Tibial artery (tissue), 4 donors: ENCODE measurements at regions not wholly inside any gene's neighbourhood (a gene's known extent, or its start where the extent isn't known, plus 50 kb on each side); places are given as distances from the start of the nearest gene placed in this dataset.

Source experiments
- DNase-seq, 2 donors: peaks; one replicate each; pipeline ENCODE4 v3.0.0-alpha.2; 2019
- H3K27ac ChIP-seq, 2 donors: fragments of 200-600 bp; sonication (generic) in 1 of 2; 1 replicate in 1 of 2; 2 replicates in 1 of 2; pipeline ENCODE4 v1.5.1; 2018 to 2019; ENCODE audit warnings: mild to moderate bottlenecking in 1 of 2
- H3K27me3 ChIP-seq, 2 donors: fragments of 200-600 bp; sonication (generic) in 1 of 2; one replicate each; pipeline versions ENCODE4 v1.5.1 to v1.6.0; 2016 to 2019
- H3K36me3 ChIP-seq, 3 donors: fragments of 200-600 bp; sonication (generic) in 2 of 3; one replicate each; pipeline ENCODE4 v1.5.1; 2016 to 2019; ENCODE audit warnings: mild to moderate bottlenecking in 2 of 3
- H3K4me1 ChIP-seq, 4 donors: fragments of 200-600 bp; sonication (generic) in 2 of 4; 1 replicate in 3 of 4; 2 replicates in 1 of 4; pipeline ENCODE4 v1.5.1; 2016 to 2019
- H3K4me3 ChIP-seq, 2 donors: fragments of 200-600 bp; sonication (generic) in 1 of 2; 1 replicate in 1 of 2; 2 replicates in 1 of 2; pipeline ENCODE4 v1.5.1; 2018 to 2019; ENCODE audit warnings: mild to moderate bottlenecking in 2 of 2
- H3K9me3 ChIP-seq, 3 donors: fragments of 200-600 bp; sonication (generic) in 1 of 3; one replicate each; pipeline ENCODE4 v1.5.1; 2016 to 2019
- CTCF ChIP-seq, 2 experiments: fragments of 200-600 bp in 1 of 2; fragments of 450-650 bp in 1 of 2; IDR thresholded peaks; one replicate each; pipeline ENCODE4 v1.5.1; 2017 to 2019; ENCODE audit warnings: antibody characterized with exemption in 2 of 2, mild to moderate bottlenecking in 1 of 2, moderate library complexity in 1 of 2
- intact Hi-C: fragments of 100-400 bp; cut with DNase I; formaldehyde crosslinking; loops from one replicate; pipeline ENCODE4 v1.15.0; 2023; ENCODE audit warnings: low total_unique reads

- no peak for TF ChIP-seq CTCF (IDR thresholded peaks at IDR 0.05)
- DNase-seq = peak in 1 of 2 donors; percentile 36
- Histone ChIP-seq H3K36me3 (no peaks in the 10 kb centered on the region), H3K4me1 (peaks cover 0 to 19% (median 14%) of the 10 kb centered on the region in 4 donors), H3K27me3 (no peaks in the 10 kb centered on the region), H3K9me3 (no peaks in the 10 kb centered on the region), H3K4me3 (no peak overlapping the region), H3K27ac (no peak overlapping the region)
- intact Hi-C loops = no loop called here
Measured at GRCh38 chr20:50455656-50456451, 54.3 kb upstream of the PTPN1 start.

GRCh38 chr20:50456452-50457324 lies 53.5 kb upstream of the PTPN1 start:
- no peak for TF ChIP-seq CTCF (IDR thresholded peaks at IDR 0.05)
- intact Hi-C loops = no loop called here

GRCh38 chr20:50459124-50459918 lies 50.9 kb upstream of the PTPN1 start:
- Histone ChIP-seq H3K27ac (peak overlapping the region; percentile 63 to 65), H3K4me1 (peaks cover 0 to 20% (median 11%) of the 10 kb centered on the region in 4 donors)
- DNase-seq = no peak

More at GRCh38 chr20:50456452-50457324, 53.5 kb upstream of the PTPN1 start:
- no peak for DNase-seq
- no peaks in the 10 kb centered on the region for H3K9me3 ChIP-seq
- peaks cover 0 to 16% (median 7%) of the 10 kb centered on the region in 4 donors for H3K4me1 ChIP-seq
- H3K4me3 ChIP-seq = no peak overlapping the region
- H3K36me3 ChIP-seq = no peaks in the 10 kb centered on the region
- H3K27ac ChIP-seq = no peak overlapping the region
- no peaks in the 10 kb centered on the region for H3K27me3 ChIP-seq

GRCh38 chr20:50460115-50460607 lies 50.0 kb upstream of the PTPN1 start:
- Histone ChIP-seq H3K36me3 (no peaks in the 10 kb centered on the region), H3K27ac (peak overlapping the region; percentile 63 to 65), H3K9me3 (no peaks in the 10 kb centered on the region), H3K4me3 (no peak overlapping the region), H3K4me1 (peaks cover 0 to 22% (median 12%) of the 10 kb centered on the region in 4 donors), H3K27me3 (no peaks in the 10 kb centered on the region)
- TF ChIP-seq CTCF (IDR thresholded peaks at IDR 0.05) = no peak
- no peak for DNase-seq
- intact Hi-C loops = no loop called here

More at GRCh38 chr20:50459124-50459918, 50.9 kb upstream of the PTPN1 start:
- Histone ChIP-seq H3K4me3 (no peak overlapping the region), H3K27me3 (no peaks in the 10 kb centered on the region), H3K36me3 (no peaks in the 10 kb centered on the region), H3K9me3 (no peaks in the 10 kb centered on the region)
- intact Hi-C loops = no loop called here
- no peak for TF ChIP-seq CTCF (IDR thresholded peaks at IDR 0.05)
